ENCODE measurements at regions not wholly inside any gene's neighbourhood (a gene's known extent, or its start where the extent isn't known, plus 50 kb on each side); places are given as distances from the start of the nearest gene placed in this dataset.
"Not testable (repeated sequence)": the region's sequence is repeated elsewhere in the genome, so short reads cannot be mapped to it uniquely, and the experiment has no call there.

GRCh38 chr14:41225433-41225832, 381.2 kb upstream of the LRFN5 start:
- no peak for DNase-seq
- Histone ChIP-seq H3K4me3 (no peak overlapping the region), H3K9me3 (no peaks in the 10 kb centered on the region), H3K27me3 (replicated peaks in 1 of 7) (no peaks in the 10 kb centered on the region), H3K27ac (no peak overlapping the region), H3K36me3 (no peaks in the 10 kb centered on the region), H3K4me1 (no peaks in the 10 kb centered on the region)
- intact Hi-C loops (cut with DNase I; ENCODE audit: low total_unique reads) = no loop called here
- TF ChIP-seq CTCF (IDR thresholded peaks at IDR 0.05 in 8 of 11, conservative IDR thresholded peaks at IDR 0.05 in 3 of 11) = no peak
- no peak for TF ChIP-seq POLR2AphosphoS5 (IDR thresholded peaks at IDR 0.05)
- no peak for TF ChIP-seq POLR2A (IDR thresholded peaks at IDR 0.05)
- WGBS, 5 donors = 50 to 85% (median 77%) methylated on average over 1 of the region's 1 CpG

GRCh38 chr14:41222581-41222980, 384.1 kb upstream of the LRFN5 start:
- WGBS, 5 donors = 77 to 84% (median 80%) methylated on average over 1 of the region's 1 CpG
- H3K9me3 ChIP-seq = no peaks in the 10 kb centered on the region
- DNase-seq = no peak

GRCh38 chr14:41214978-41215377, 391.7 kb upstream of the LRFN5 start:
- H3K27ac ChIP-seq; intact Hi-C loops (cut with DNase I; ENCODE audit: low total_unique reads); DNase-seq; H3K4me3 ChIP-seq; H3K36me3 ChIP-seq; H3K4me1 ChIP-seq; H3K9me3 ChIP-seq; H3K27me3 ChIP-seq (replicated peaks in 1 of 7): not testable (repeated sequence)
- WGBS, 5 donors = 90 to 95% (median 94%) methylated on average over 22 of the region's 22 CpGs

More at GRCh38 chr14:41222581-41222980, 384.1 kb upstream of the LRFN5 start:
- H3K27me3 ChIP-seq (replicated peaks in 1 of 7) = no peaks in the 10 kb centered on the region
- intact Hi-C loops (cut with DNase I; ENCODE audit: low total_unique reads) = no loop called here
- H3K4me1 ChIP-seq = no peaks in the 10 kb centered on the region
- no peaks in the 10 kb centered on the region for H3K36me3 ChIP-seq
- no peak for TF ChIP-seq POLR2A (IDR thresholded peaks at IDR 0.05)
- TF ChIP-seq CTCF (IDR thresholded peaks at IDR 0.05 in 8 of 11, conservative IDR thresholded peaks at IDR 0.05 in 3 of 11) = no peak
- TF ChIP-seq POLR2AphosphoS5 (IDR thresholded peaks at IDR 0.05) = no peak
- no peak overlapping the region for H3K27ac ChIP-seq
- H3K4me3 ChIP-seq = no peak overlapping the region

GRCh38 chr14:41201696-41202095, 405.0 kb upstream of the LRFN5 start:
- TF ChIP-seq CTCF (IDR thresholded peaks at IDR 0.05 in 8 of 11, conservative IDR thresholded peaks at IDR 0.05 in 3 of 11) = no peak
- TF ChIP-seq POLR2AphosphoS5 (IDR thresholded peaks at IDR 0.05) = no peak
- TF ChIP-seq POLR2A (IDR thresholded peaks at IDR 0.05) = no peak

GRCh38 chr14:41187868-41188267, 418.8 kb upstream of the LRFN5 start:
- H3K27me3 ChIP-seq (replicated peaks in 1 of 7) = no peaks in the 10 kb centered on the region
- WGBS, 5 donors = 66 to 78% (median 77%) methylated on average over 3 of the region's 3 CpGs
- no peak overlapping the region for H3K4me3 ChIP-seq
- H3K36me3 ChIP-seq = no peaks in the 10 kb centered on the region
- intact Hi-C loops (cut with DNase I; ENCODE audit: low total_unique reads) = no loop called here
- H3K4me1 ChIP-seq = no peaks in the 10 kb centered on the region
- TF ChIP-seq POLR2AphosphoS5 (IDR thresholded peaks at IDR 0.05) (no peak), CTCF (IDR thresholded peaks at IDR 0.05 in 8 of 11, conservative IDR thresholded peaks at IDR 0.05 in 3 of 11) (no peak), POLR2A (IDR thresholded peaks at IDR 0.05) (no peak)
- H3K9me3 ChIP-seq = peaks cover 0 to 26% (median 0%) of the 10 kb centered on the region in 8 donors
- H3K27ac ChIP-seq = no peak overlapping the region
- no peak for DNase-seq

More at GRCh38 chr14:41201696-41202095, 405.0 kb upstream of the LRFN5 start:
- no peaks in the 10 kb centered on the region for H3K36me3 ChIP-seq
- no peak for DNase-seq
- peaks cover 0 to 6% (median 0%) of the 10 kb centered on the region in 8 donors for H3K9me3 ChIP-seq
- no peaks in the 10 kb centered on the region for H3K4me1 ChIP-seq
- H3K27ac ChIP-seq = no peak overlapping the region
- H3K27me3 ChIP-seq (replicated peaks in 1 of 7) = no peaks in the 10 kb centered on the region
- H3K4me3 ChIP-seq = no peak overlapping the region
- WGBS, 5 donors = 31 to 53% (median 44%) methylated on average over 3 of the region's 3 CpGs
- intact Hi-C loops (cut with DNase I; ENCODE audit: low total_unique reads) = no loop called here
